ENCODE measurements at regions not wholly inside any gene's neighbourhood (a gene's known extent, or its start where the extent isn't known, plus 50 kb on each side); places are given as distances from the start of the nearest gene placed in this dataset.
"Not testable (repeated sequence)": the region's sequence is repeated elsewhere in the genome, so short reads cannot be mapped to it uniquely, and the experiment has no call there.

GRCh38 chr2:16974688-16975087 is 309.1 kb upstream of the CYRIA start:
- H3K27ac ChIP-seq: no peak overlapping the region
- H3K36me3 Mint-ChIP-seq: no peaks in the 10 kb centered on the region
- no peak overlapping the region for H3K9ac ChIP-seq
- no peaks in the 10 kb centered on the region for H3K9me3 Mint-ChIP-seq
- no peak for DNase-seq (ENCODE audit: low spot score)
- H3K27me3 ChIP-seq: no peaks in the 10 kb centered on the region
- H3F3A ChIP-seq (ENCODE audit: low read depth): no peaks in the 10 kb centered on the region
- H3K4me1 Mint-ChIP-seq: no peaks in the 10 kb centered on the region
- no peaks in the 10 kb centered on the region for H3K9me3 ChIP-seq (ENCODE audit: low read depth)
- TF ChIP-seq EZH2 (IDR thresholded peaks at IDR 0.05) (no peak), CTCF (IDR thresholded peaks at IDR 0.05) (no peak)
- no peaks in the 10 kb centered on the region for H3K79me2 ChIP-seq (ENCODE audit: low read depth)
- H3K27me3 Mint-ChIP-seq (ENCODE audit: insufficient read depth, low read depth): no peaks in the 10 kb centered on the region
- H4K20me1 ChIP-seq (ENCODE audit: low read depth): no peaks in the 10 kb centered on the region
- no peak overlapping the region for H3K4me3 ChIP-seq
- H3K27ac Mint-ChIP-seq: no peak overlapping the region
- no peaks in the 10 kb centered on the region for H3K4me1 ChIP-seq
- no peaks in the 10 kb centered on the region for H3K36me3 ChIP-seq
- no peak overlapping the region for H3K4me2 ChIP-seq
- H2AFZ ChIP-seq (replicated peaks): no peak overlapping the region
- no peak overlapping the region for H3K4me3 Mint-ChIP-seq

GRCh38 chr2:16973586-16974286 is 308.1 kb upstream of the CYRIA start:
- H3K79me2 ChIP-seq (ENCODE audit: low read depth): no peaks in the 10 kb centered on the region
- H3F3A ChIP-seq (ENCODE audit: low read depth): no peaks in the 10 kb centered on the region
- no peak overlapping the region for H3K27ac ChIP-seq
- Mint-ChIP-seq H3K4me3 (no peak overlapping the region), H3K9me3 (no peaks in the 10 kb centered on the region), H3K27me3 (ENCODE audit: insufficient read depth, low read depth) (no peaks in the 10 kb centered on the region), H3K36me3 (no peaks in the 10 kb centered on the region), H3K4me1 (no peaks in the 10 kb centered on the region), H3K27ac (no peak overlapping the region)
- H4K20me1 ChIP-seq (ENCODE audit: low read depth): no peaks in the 10 kb centered on the region
- no peak for DNase-seq (ENCODE audit: low spot score)
- no peaks in the 10 kb centered on the region for H3K4me1 ChIP-seq
- no peaks in the 10 kb centered on the region for H3K27me3 ChIP-seq
- no peak overlapping the region for H2AFZ ChIP-seq (replicated peaks)
- H3K4me2 ChIP-seq: no peak overlapping the region
- H3K9me3 ChIP-seq (ENCODE audit: low read depth): no peaks in the 10 kb centered on the region
- no peak for TF ChIP-seq EZH2phosphoT487 (IDR thresholded peaks at IDR 0.05)
- H3K36me3 ChIP-seq: no peaks in the 10 kb centered on the region
- H3K9ac ChIP-seq: no peak overlapping the region
- no peak overlapping the region for H3K4me3 ChIP-seq

GRCh38 chr2:16972276-16972675 is 306.6 kb upstream of the CYRIA start:
- Histone ChIP-seq H3K4me1 (no peaks in the 10 kb centered on the region), H3K27ac (no peak overlapping the region), H3K4me3 (no peak overlapping the region), H3K36me3 (no peaks in the 10 kb centered on the region), H3K79me2 (ENCODE audit: low read depth) (no peaks in the 10 kb centered on the region), H3F3A (ENCODE audit: low read depth) (no peaks in the 10 kb centered on the region), H3K9me3 (ENCODE audit: low read depth) (no peaks in the 10 kb centered on the region), H2AFZ (replicated peaks) (no peak overlapping the region), H3K27me3 (no peaks in the 10 kb centered on the region), H4K20me1 (ENCODE audit: low read depth) (no peaks in the 10 kb centered on the region), H3K9ac (no peak overlapping the region), H3K4me2 (no peak overlapping the region)
- no peak overlapping the region for H3K4me3 Mint-ChIP-seq
- no peaks in the 10 kb centered on the region for H3K4me1 Mint-ChIP-seq
- TF ChIP-seq EZH2 (IDR thresholded peaks at IDR 0.05) (no peak), CTCF (IDR thresholded peaks at IDR 0.05) (no peak), EZH2phosphoT487 (IDR thresholded peaks at IDR 0.05) (no peak)
- no peaks in the 10 kb centered on the region for H3K36me3 Mint-ChIP-seq
- H3K27me3 Mint-ChIP-seq (ENCODE audit: insufficient read depth, low read depth): no peaks in the 10 kb centered on the region
- no peaks in the 10 kb centered on the region for H3K9me3 Mint-ChIP-seq
- no peak overlapping the region for H3K27ac Mint-ChIP-seq
- no peak for DNase-seq (ENCODE audit: low spot score)

- Histone ChIP-seq H3K4me1 (no peaks in the 10 kb centered on the region), H3K36me3 (no peaks in the 10 kb centered on the region), H3K27me3 (no peaks in the 10 kb centered on the region), H3F3A (ENCODE audit: low read depth) (no peaks in the 10 kb centered on the region), H4K20me1 (ENCODE audit: low read depth) (no peaks in the 10 kb centered on the region), H2AFZ (replicated peaks) (no peak overlapping the region), H3K4me2 (no peak overlapping the region), H3K9me3 (ENCODE audit: low read depth) (no peaks in the 10 kb centered on the region), H3K9ac (no peak overlapping the region), H3K79me2 (ENCODE audit: low read depth) (no peaks in the 10 kb centered on the region), H3K4me3 (no peak overlapping the region), H3K27ac (no peak overlapping the region)
- Mint-ChIP-seq H3K27me3 (ENCODE audit: insufficient read depth, low read depth) (no peaks in the 10 kb centered on the region), H3K4me3 (no peak overlapping the region), H3K4me1 (no peaks in the 10 kb centered on the region), H3K27ac (no peak overlapping the region), H3K36me3 (no peaks in the 10 kb centered on the region), H3K9me3 (no peaks in the 10 kb centered on the region)
- no peak for DNase-seq (ENCODE audit: low spot score)
- no peak for TF ChIP-seq EZH2 (IDR thresholded peaks at IDR 0.05)
- no peak for TF ChIP-seq CTCF (IDR thresholded peaks at IDR 0.05)
- no peak for TF ChIP-seq EZH2phosphoT487 (IDR thresholded peaks at IDR 0.05)
Measured at GRCh38 chr2:16971722-16972234, 306.1 kb upstream of the CYRIA start.

- not testable (repeated sequence) for H3K27ac ChIP-seq; H2AFZ ChIP-seq (replicated peaks); H3K36me3 ChIP-seq; H3K27ac Mint-ChIP-seq; H3K36me3 Mint-ChIP-seq; H3F3A ChIP-seq (ENCODE audit: low read depth); H3K27me3 ChIP-seq; H3K4me3 Mint-ChIP-seq; H3K9me3 ChIP-seq (ENCODE audit: low read depth); H3K9me3 Mint-ChIP-seq; H4K20me1 ChIP-seq (ENCODE audit: low read depth); DNase-seq (ENCODE audit: low spot score); H3K4me3 ChIP-seq; H3K4me1 ChIP-seq; H3K9ac ChIP-seq; H3K79me2 ChIP-seq (ENCODE audit: low read depth); H3K27me3 Mint-ChIP-seq (ENCODE audit: insufficient read depth, low read depth); H3K4me1 Mint-ChIP-seq; H3K4me2 ChIP-seq
Measured at GRCh38 chr2:16970948-16971347, 305.3 kb upstream of the CYRIA start.

Data from neural progenitor cell (in vitro differentiated cells).